OCI-LY3 (cell line): ENCODE measurements at regions not wholly inside any gene's neighbourhood (a gene's known extent, or its start where the extent isn't known, plus 50 kb on each side); places are given as distances from the start of the nearest gene placed in this dataset.
"Not testable (repeated sequence)": the region's sequence is repeated elsewhere in the genome, so short reads cannot be mapped to it uniquely, and the experiment has no call there.

Experiments
- H2AFZ ChIP-seq: fragments of 200-600, 300-600 bp; shearing (Covaris generic); 2 replicates; pipeline ENCODE4 v1.6.0; 2014; ENCODE audit warnings: antibody characterized with exemption, low read depth, low read length
- H3K27ac ChIP-seq: fragments of 200-600, 300-600 bp; sonication (generic); 2 replicates; pipeline ENCODE4 v1.5.1; 2014; ENCODE audit warnings: mild to moderate bottlenecking, low read length, moderate library complexity, mixed read lengths
- H3K27me3 ChIP-seq: fragments of 200-600, 300-600 bp; sonication (generic); 2 replicates; pipeline ENCODE4 v1.6.1; 2014; ENCODE audit warnings: low read depth, low read length, mixed read lengths
- H3K36me3 ChIP-seq: fragments of 200-600, 300-600 bp; sonication (generic); replicated peaks from 2 replicates; pipeline ENCODE3; 2014; ENCODE audit warnings: low read depth, low read length, mixed read lengths
- H3K4me1 ChIP-seq: fragments of 300-600, 200-600 bp; sonication (generic); 2 replicates; pipeline ENCODE4 v1.6.1; 2014; ENCODE audit warnings: low read length, mixed read lengths
- H3K4me2 ChIP-seq: fragments of 200-600, 300-600 bp; sonication (generic); 2 replicates; pipeline ENCODE4 v1.6.1; 2014; ENCODE audit warnings: low read length, mixed read lengths
- H3K4me3 ChIP-seq: fragments of 300-600, 200-600 bp; sonication (generic); 2 replicates; pipeline ENCODE4 v1.5.1; 2014; ENCODE audit warnings: antibody characterized with exemption, mild to moderate bottlenecking, low read length, moderate library complexity
- H3K79me2 ChIP-seq: fragments of 300-600, 200-600 bp; shearing (Covaris generic); 2 replicates; pipeline ENCODE4 v1.6.1; 2014; ENCODE audit warnings: mild to moderate bottlenecking, low read length, mixed read lengths
- H3K9ac ChIP-seq: fragments of 300-600, 200-600 bp; shearing (Covaris generic); 2 replicates; pipeline ENCODE4 v1.6.0; 2014; ENCODE audit warnings: mild to moderate bottlenecking, low read length, moderate library complexity
- H3K9me3 ChIP-seq: fragments of 200-600, 300-600 bp; shearing (Covaris generic); 2 replicates; pipeline ENCODE4 v1.6.1; 2014; ENCODE audit warnings: low read length, mixed read lengths; ENCODE audit not compliant: insufficient read depth
- H4K20me1 ChIP-seq: fragments of 200-600, 300-600 bp; sonication (generic); 2 replicates; pipeline ENCODE4 v1.6.1; 2016; ENCODE audit warnings: low read length, mixed read lengths; ENCODE audit not compliant: insufficient read depth
- EZH2phosphoT487 ChIP-seq: fragments of 200-600 bp; shearing (Covaris generic); IDR thresholded peaks from 2 replicates; pipeline ENCODE4 v1.6.1; 2018; ENCODE audit warnings: antibody characterized with exemption, mixed run types, low read depth
- TF ChIP-seq, protein P1 (sequence below): fragments of 200-600, 300-600 bp; sonication (generic); IDR thresholded peaks from 2 replicates; pipeline ENCODE4 v1.5.1; 2014; ENCODE audit warnings: antibody characterized with exemption, low read length, low read depth

DNA sequence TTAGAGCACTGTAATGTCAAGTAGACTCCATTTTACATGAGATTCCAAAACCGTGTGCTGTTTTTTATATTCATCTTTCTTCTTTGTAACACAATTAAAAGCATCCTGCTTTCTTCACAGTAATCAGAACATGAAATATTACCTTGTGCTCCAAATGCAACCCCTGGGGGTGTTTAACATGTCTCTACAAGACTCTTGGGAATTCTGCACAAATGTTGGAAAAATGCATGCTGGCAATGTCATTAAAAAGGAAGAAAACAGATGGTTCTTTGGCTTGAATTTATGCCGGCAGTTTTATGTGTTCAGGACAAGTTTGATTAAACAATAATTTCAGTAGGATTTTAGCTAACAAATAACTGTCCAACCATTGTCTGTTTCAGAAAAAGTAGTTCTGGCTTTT lies 159.1 kb downstream of the LIG4 start:
- Histone ChIP-seq H3K79me2 (no peaks in the 10 kb centered on the region), H3K27me3 (no peaks in the 10 kb centered on the region)
- TF ChIP-seq, protein P1, sequence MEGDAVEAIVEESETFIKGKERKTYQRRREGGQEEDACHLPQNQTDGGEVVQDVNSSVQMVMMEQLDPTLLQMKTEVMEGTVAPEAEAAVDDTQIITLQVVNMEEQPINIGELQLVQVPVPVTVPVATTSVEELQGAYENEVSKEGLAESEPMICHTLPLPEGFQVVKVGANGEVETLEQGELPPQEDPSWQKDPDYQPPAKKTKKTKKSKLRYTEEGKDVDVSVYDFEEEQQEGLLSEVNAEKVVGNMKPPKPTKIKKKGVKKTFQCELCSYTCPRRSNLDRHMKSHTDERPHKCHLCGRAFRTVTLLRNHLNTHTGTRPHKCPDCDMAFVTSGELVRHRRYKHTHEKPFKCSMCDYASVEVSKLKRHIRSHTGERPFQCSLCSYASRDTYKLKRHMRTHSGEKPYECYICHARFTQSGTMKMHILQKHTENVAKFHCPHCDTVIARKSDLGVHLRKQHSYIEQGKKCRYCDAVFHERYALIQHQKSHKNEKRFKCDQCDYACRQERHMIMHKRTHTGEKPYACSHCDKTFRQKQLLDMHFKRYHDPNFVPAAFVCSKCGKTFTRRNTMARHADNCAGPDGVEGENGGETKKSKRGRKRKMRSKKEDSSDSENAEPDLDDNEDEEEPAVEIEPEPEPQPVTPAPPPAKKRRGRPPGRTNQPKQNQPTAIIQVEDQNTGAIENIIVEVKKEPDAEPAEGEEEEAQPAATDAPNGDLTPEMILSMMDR = no peak
- TF ChIP-seq EZH2phosphoT487 = no peak

DNA sequence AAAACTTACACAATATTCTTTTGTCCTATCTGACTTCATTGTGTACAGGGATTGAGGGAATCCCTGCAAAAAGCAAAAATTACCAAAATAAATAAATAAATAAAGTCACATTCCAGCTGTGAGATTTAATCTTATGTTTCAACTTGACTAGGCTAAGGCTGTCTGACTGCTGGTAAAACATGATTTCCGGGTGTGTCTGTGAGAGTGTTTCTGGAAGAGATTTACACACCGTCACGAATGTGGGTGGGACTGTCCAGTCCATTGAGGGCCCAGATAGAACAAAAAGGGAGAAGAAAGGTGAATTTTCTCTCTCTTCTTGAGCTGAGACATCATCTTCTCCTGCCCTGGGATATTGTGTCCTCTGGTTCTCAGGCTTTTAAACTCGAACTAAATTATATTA lies 166.1 kb downstream of the LIG4 start:
- Histone ChIP-seq H3K9ac (no peak overlapping the region), H3K9me3 (no peaks in the 10 kb centered on the region), H3K4me1 (no peaks in the 10 kb centered on the region), H3K27me3 (no peaks in the 10 kb centered on the region), H2AFZ (no peak overlapping the region; the same call in 1 of the 2 replicates), H3K36me3 (no peaks in the 10 kb centered on the region), H4K20me1 (no peaks in the 10 kb centered on the region), H3K79me2 (no peaks in the 10 kb centered on the region), H3K4me3 (no peak overlapping the region), H3K4me2 (no peak overlapping the region), H3K27ac (no peak overlapping the region)
- no peak for TF ChIP-seq EZH2phosphoT487
- TF ChIP-seq, protein P1 = no peak

More for the DNA sequence above, 159.1 kb downstream of the LIG4 start:
- no peaks in the 10 kb centered on the region for H3K9me3 ChIP-seq
- no peaks in the 10 kb centered on the region for H4K20me1 ChIP-seq
- no peak overlapping the region for H3K9ac ChIP-seq
- no peak overlapping the region for H3K27ac ChIP-seq
- no peaks in the 10 kb centered on the region for H3K36me3 ChIP-seq
- H3K4me2 ChIP-seq = no peak overlapping the region
- H3K4me3 ChIP-seq = no peak overlapping the region
- no peaks in the 10 kb centered on the region for H3K4me1 ChIP-seq
- H2AFZ ChIP-seq = no peak overlapping the region

DNA sequence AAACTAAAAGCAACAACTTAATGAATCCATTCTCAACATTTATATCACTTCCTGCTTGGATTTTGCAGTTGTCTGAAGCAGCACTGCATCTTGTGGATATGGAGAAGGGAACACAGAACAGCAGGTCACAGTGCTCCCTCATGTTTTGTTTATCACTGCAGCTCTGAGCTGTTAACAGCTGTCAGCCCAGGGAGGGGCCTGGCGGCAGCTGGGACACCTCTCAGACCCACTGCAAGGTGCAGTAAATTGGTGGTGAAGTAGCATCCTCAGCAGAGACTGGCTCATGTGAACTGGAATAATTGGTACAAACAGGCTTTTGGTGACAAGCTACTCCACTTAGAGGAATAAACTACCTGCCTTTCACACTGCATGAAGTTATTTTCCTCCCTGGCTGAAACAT lies 170.4 kb downstream of the LIG4 start:
- Histone ChIP-seq H3K4me3 (no peak overlapping the region), H3K27me3 (no peaks in the 10 kb centered on the region), H3K27ac (no peak overlapping the region), H3K4me1 (no peaks in the 10 kb centered on the region), H3K79me2 (no peaks in the 10 kb centered on the region), H3K9me3 (no peaks in the 10 kb centered on the region), H3K4me2 (no peak overlapping the region), H3K9ac (no peak overlapping the region), H4K20me1 (no peaks in the 10 kb centered on the region), H3K36me3 (no peaks in the 10 kb centered on the region), H2AFZ (no peak overlapping the region; the same call in 1 of the 2 replicates)
- no peak for TF ChIP-seq EZH2phosphoT487
- TF ChIP-seq, protein P1 = no peak

DNA sequence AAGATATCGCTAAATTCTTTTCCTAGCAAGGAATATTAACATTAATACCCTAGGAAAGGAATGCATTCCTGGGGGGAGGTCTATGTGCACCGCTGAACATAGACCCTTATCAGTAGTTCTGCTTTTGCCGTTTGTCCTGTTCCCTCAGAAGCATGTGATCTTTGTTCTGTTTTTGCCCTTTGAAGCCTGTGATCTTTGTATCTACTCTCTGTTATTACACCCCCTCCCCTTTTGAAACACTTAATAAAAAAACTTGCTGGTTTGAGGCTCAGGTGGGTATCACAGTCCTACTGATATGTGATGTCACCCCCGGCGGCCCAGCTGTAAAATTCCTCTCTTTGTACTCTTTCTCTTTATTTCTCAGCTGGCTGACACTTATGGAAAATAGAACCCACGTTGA lies 172.5 kb downstream of the LIG4 start:
- not testable (repeated sequence) for H3K27me3 ChIP-seq, H3K36me3 ChIP-seq, H4K20me1 ChIP-seq, H3K27ac ChIP-seq, H2AFZ ChIP-seq, H3K4me1 ChIP-seq, H3K79me2 ChIP-seq, H3K4me2 ChIP-seq, H3K4me3 ChIP-seq, H3K9me3 ChIP-seq, H3K9ac ChIP-seq

DNA sequence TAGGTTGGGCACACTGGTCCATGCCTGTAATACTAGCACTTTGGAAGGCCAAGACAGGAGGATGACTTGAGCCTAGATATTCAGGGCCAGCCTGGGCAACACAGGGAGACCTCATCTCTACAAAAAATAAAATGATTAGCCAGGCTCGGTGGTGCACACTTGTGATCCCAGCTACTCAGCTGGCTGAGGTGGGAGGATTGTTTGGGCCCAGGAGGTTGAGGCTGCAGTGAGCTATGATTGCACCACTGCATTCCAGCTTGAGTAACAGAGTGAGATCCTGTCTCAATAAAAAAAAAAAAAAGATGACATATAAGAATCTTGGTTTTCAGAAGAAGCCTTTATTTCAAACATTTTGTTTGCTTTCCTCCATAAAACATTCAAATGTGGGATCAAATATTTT lies 178.0 kb downstream of the LIG4 start:
- TF ChIP-seq, protein P1 = no peak
- no peak for TF ChIP-seq EZH2phosphoT487
- Histone ChIP-seq H2AFZ (no peak overlapping the region), H3K79me2 (no peaks in the 10 kb centered on the region), H3K27me3 (no peaks in the 10 kb centered on the region), H3K9me3 (no peaks in the 10 kb centered on the region), H4K20me1 (no peaks in the 10 kb centered on the region), H3K36me3 (no peaks in the 10 kb centered on the region), H3K9ac (no peak overlapping the region), H3K4me2 (no peak overlapping the region), H3K27ac (no peak overlapping the region), H3K4me1 (no peaks in the 10 kb centered on the region), H3K4me3 (no peak overlapping the region)
